Loucy (cell line): ENCODE measurements at regions not wholly inside any gene's neighbourhood (a gene's known extent, or its start where the extent isn't known, plus 50 kb on each side); places are given as distances from the start of the nearest gene placed in this dataset.

ENCODE experiments used
- H2AFZ ChIP-seq: fragments of 200-600 bp; sonication (generic); 2 replicates; pipeline ENCODE4 v1.6.0; 2016; ENCODE audit warnings: antibody characterized with exemption, mild to moderate bottlenecking, low read length, moderate library complexity
- H3F3A ChIP-seq: fragments of 200-600 bp; 2 replicates; pipeline ENCODE4 v1.6.0; 2016; ENCODE audit warnings: antibody characterized with exemption, low read depth, mild to moderate bottlenecking
- H3K27me3 ChIP-seq: fragments of 200-600 bp; sonication (generic); 2 replicates; pipeline ENCODE4 v1.6.1; 2014; ENCODE audit warnings: low read length, mild to moderate bottlenecking; ENCODE audit not compliant: insufficient read depth, poor library complexity, severe bottlenecking
- H3K36me3 ChIP-seq: fragments of 200-600 bp; sonication (generic); 2 replicates; pipeline ENCODE4 v1.6.1; 2016; ENCODE audit warnings: low read length; ENCODE audit not compliant: insufficient read depth
- H3K4me1 ChIP-seq: fragments of 200-600 bp; sonication (generic); 2 replicates; pipeline ENCODE4 v1.5.1; 2014; ENCODE audit warnings: low read length, mild to moderate bottlenecking; ENCODE audit not compliant: insufficient read depth, poor library complexity, severe bottlenecking
- H3K4me2 ChIP-seq: fragments of 200-600 bp; sonication (generic); 2 replicates; pipeline ENCODE4 v1.6.0; 2014; ENCODE audit warnings: antibody characterized with exemption, low read length, low read depth, mild to moderate bottlenecking; ENCODE audit not compliant: poor library complexity, severe bottlenecking
- H3K4me3 ChIP-seq: fragments of 200-600 bp; sonication (generic); 2 replicates; pipeline ENCODE4 v1.5.1; 2014; ENCODE audit warnings: low read length, mild to moderate bottlenecking, mixed read lengths; ENCODE audit not compliant: poor library complexity, severe bottlenecking
- H3K79me2 ChIP-seq: fragments of 200-600 bp; sonication (generic); 2 replicates; pipeline ENCODE4 v1.6.1; 2014; ENCODE audit warnings: low read length; ENCODE audit not compliant: insufficient read depth
- H3K9ac ChIP-seq: fragments of 200-600 bp; sonication (generic); 2 replicates; pipeline ENCODE4 v1.6.0; 2014; ENCODE audit warnings: mild to moderate bottlenecking, low read depth, low read length, moderate library complexity; ENCODE audit not compliant: poor library complexity, severe bottlenecking
- H3K9me2 ChIP-seq: fragments of 200-600 bp; sonication (generic); replicated peaks from 2 replicates; pipeline ENCODE4 v1.6.1; 2016; ENCODE audit warnings: low read depth, low read length, mixed read lengths
- H3K9me3 ChIP-seq: fragments of 200-600 bp; sonication (generic); 2 replicates; pipeline ENCODE4 v1.6.1; 2014; ENCODE audit warnings: mild to moderate bottlenecking, antibody characterized with exemption, low read length, low read depth; ENCODE audit not compliant: insufficient read depth
- H4K20me1 ChIP-seq: fragments of 200-600 bp; sonication (generic); 2 replicates; pipeline ENCODE4 v1.6.0; 2014; ENCODE audit warnings: antibody characterized with exemption, low read length, mild to moderate bottlenecking; ENCODE audit not compliant: insufficient read depth, poor library complexity, severe bottlenecking
- EZH2phosphoT487 ChIP-seq: fragments of 200-600 bp; IDR thresholded peaks from 2 replicates; pipeline ENCODE4 v1.6.1; 2018; ENCODE audit warnings: antibody characterized with exemption, mild to moderate bottlenecking, moderate library complexity, borderline replicate concordance
- TF ChIP-seq, protein P1 (sequence below): fragments of 200-600 bp; sonication (generic); conservative IDR thresholded peaks from 2 replicates; pipeline ENCODE4 v1.5.1; 2014; ENCODE audit warnings: mild to moderate bottlenecking, antibody characterized with exemption, low read length

DNA sequence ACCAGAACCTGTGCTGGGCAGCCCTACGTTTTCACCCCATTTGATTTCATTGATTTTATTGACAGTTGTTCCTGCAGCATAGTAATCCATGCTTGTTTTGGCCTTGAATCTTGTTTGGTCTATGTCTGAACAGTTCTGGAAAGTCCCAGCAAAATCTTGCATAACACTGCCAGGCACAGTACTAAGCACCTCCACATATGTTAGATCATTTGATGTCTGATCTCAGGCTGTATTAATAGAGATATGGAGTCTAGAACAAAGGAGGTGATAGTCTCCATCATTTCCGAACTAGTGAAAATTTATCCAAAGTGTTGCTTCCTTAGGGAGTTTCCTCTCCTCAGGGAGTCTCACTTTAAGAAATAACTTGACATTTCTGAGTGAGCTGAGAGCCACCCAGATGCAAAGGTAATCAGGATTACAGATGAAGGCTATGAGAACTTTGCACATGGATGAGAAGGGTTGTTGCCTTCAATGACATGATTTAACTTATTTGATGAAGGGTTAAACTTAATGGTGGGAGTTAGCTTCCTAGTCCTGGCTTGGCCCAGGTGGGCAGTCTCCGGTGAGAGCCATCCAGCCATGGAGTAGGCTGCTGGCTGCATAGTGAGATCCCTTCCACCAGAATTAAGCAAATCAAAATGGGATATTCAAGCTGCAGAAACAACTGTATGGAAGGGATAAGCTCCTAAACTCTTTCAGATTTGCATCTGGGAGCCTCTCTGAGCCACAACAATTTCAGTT, 173.8 kb upstream of the MVB12B start:
- no peak for TF ChIP-seq EZH2phosphoT487
- TF ChIP-seq, protein P1, sequence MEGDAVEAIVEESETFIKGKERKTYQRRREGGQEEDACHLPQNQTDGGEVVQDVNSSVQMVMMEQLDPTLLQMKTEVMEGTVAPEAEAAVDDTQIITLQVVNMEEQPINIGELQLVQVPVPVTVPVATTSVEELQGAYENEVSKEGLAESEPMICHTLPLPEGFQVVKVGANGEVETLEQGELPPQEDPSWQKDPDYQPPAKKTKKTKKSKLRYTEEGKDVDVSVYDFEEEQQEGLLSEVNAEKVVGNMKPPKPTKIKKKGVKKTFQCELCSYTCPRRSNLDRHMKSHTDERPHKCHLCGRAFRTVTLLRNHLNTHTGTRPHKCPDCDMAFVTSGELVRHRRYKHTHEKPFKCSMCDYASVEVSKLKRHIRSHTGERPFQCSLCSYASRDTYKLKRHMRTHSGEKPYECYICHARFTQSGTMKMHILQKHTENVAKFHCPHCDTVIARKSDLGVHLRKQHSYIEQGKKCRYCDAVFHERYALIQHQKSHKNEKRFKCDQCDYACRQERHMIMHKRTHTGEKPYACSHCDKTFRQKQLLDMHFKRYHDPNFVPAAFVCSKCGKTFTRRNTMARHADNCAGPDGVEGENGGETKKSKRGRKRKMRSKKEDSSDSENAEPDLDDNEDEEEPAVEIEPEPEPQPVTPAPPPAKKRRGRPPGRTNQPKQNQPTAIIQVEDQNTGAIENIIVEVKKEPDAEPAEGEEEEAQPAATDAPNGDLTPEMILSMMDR, result no peak
- no peaks in the 10 kb centered on the region for H3K9me3 ChIP-seq
- no peak overlapping the region for H2AFZ ChIP-seq
- no peaks in the 10 kb centered on the region for H3F3A ChIP-seq
- H3K4me3 ChIP-seq, result no peak overlapping the region
- peaks cover 12% of the 10 kb centered on the region for H3K4me1 ChIP-seq
- H3K36me3 ChIP-seq, result no peaks in the 10 kb centered on the region
- no peaks in the 10 kb centered on the region for H3K27me3 ChIP-seq
- H3K4me2 ChIP-seq, result no peak overlapping the region
- no peaks in the 10 kb centered on the region for H3K79me2 ChIP-seq
- no peak overlapping the region for H3K9ac ChIP-seq
- H4K20me1 ChIP-seq, result no peaks in the 10 kb centered on the region
- H3K9me2 ChIP-seq, result no peaks in the 10 kb centered on the region

DNA sequence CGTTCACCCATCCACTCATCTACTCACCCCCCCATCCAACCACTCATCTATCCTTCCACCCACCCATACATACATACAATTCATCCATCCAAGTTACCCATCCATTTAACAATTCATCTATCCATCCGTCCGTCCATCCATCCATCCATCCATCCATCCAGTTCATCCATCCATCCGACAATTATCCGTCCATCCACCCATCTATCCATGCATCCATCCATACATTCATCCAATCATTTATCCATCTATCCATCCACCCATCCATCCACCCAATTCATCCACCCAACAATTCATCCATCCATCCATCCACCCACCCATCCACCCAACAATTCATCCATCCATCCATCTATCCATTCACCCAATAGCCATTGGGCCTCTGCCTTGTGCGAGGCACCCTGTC, 173.2 kb upstream of the MVB12B start:
- no peak overlapping the region for H3K4me2 ChIP-seq
- H2AFZ ChIP-seq, result no peak overlapping the region
- H3K4me1 ChIP-seq, result peaks cover 6% of the 10 kb centered on the region
- no peak for TF ChIP-seq EZH2phosphoT487
- TF ChIP-seq, protein P1, result no peak
- H3K9ac ChIP-seq, result no peak overlapping the region
- no peaks in the 10 kb centered on the region for H3K9me3 ChIP-seq
- H3K36me3 ChIP-seq, result no peaks in the 10 kb centered on the region
- H3F3A ChIP-seq, result no peaks in the 10 kb centered on the region
- H3K27me3 ChIP-seq, result no peaks in the 10 kb centered on the region
- H3K79me2 ChIP-seq, result no peaks in the 10 kb centered on the region
- H4K20me1 ChIP-seq, result no peaks in the 10 kb centered on the region
- H3K4me3 ChIP-seq, result no peak overlapping the region
- no peaks in the 10 kb centered on the region for H3K9me2 ChIP-seq

DNA sequence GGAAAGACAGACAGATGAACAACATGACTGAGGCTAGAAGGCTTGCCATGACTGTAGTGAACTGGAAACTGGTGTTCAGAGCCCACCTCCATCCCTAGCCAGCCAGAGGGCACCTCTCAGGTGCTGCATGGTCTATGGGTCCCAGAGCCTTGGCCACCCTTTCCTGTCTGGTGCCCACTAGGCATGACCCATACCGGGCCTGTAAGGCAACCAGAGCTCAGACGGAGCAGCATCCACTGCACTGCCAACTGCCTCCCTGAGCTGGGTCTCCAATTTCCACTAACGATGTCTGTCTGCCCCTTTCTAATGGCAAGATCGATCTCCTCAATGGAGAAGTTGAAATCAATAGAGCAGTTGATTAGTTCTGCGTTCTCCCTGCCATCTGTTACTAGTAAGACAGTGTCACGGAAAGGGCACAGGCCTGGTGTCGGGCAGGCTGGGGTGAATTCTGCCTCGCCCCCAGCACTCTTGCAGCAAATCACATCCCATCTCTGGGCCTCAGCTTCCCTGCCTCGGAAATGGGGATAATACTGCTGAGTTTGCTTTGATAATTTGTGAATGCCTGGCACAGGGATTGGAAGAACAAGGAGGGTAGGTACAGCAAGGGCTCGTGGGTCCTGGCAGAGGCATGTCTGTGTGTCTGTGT, 172.3 kb upstream of the MVB12B start:
- no peaks in the 10 kb centered on the region for H3K36me3 ChIP-seq
- no peaks in the 10 kb centered on the region for H3K9me3 ChIP-seq
- H3K4me1 ChIP-seq, result peaks cover 5% of the 10 kb centered on the region
- no peak overlapping the region for H3K4me2 ChIP-seq
- no peaks in the 10 kb centered on the region for H3F3A ChIP-seq
- H3K27me3 ChIP-seq, result no peaks in the 10 kb centered on the region
- TF ChIP-seq EZH2phosphoT487, result no peak
- TF ChIP-seq, protein P1, result no peak
- H3K79me2 ChIP-seq, result no peaks in the 10 kb centered on the region
- no peak overlapping the region for H2AFZ ChIP-seq
- H3K9me2 ChIP-seq, result no peaks in the 10 kb centered on the region
- no peaks in the 10 kb centered on the region for H4K20me1 ChIP-seq
- no peak overlapping the region for H3K4me3 ChIP-seq
- H3K9ac ChIP-seq, result no peak overlapping the region
